ENCODE measurements at regions not wholly inside any gene's neighbourhood (a gene's known extent, or its start where the extent isn't known, plus 50 kb on each side); places are given as distances from the start of the nearest gene placed in this dataset.

GRCh38 chr6:40328386-40328985 is 258.7 kb downstream of the LRFN2 start:
- Histone ChIP-seq H3K4me2 (ENCODE audit: low read length) (no peak overlapping the region), H3K9ac (no peak overlapping the region), H3K79me2 (no peaks in the 10 kb centered on the region), H3K9me3 (ENCODE audit: control insufficient read depth, low read length) (no peaks in the 10 kb centered on the region), H3K4me1 (no peaks in the 10 kb centered on the region), H3K27me3 (ENCODE audit: control insufficient read depth, insufficient read depth, low read length) (no peaks in the 10 kb centered on the region), H3K4me3 (ENCODE audit: low read depth, low read length) (no peak overlapping the region), H2AFZ (no peak overlapping the region), H3K27ac (no peak overlapping the region), H3K36me3 (ENCODE audit: control insufficient read depth, insufficient read depth, low read length) (no peaks in the 10 kb centered on the region)
- peak; percentile 94 for TF ChIP-seq CTCF (IDR thresholded peaks at IDR 0.05)

- Histone ChIP-seq H3K4me2 (ENCODE audit: low read length) (no peak overlapping the region), H3K9me3 (ENCODE audit: control insufficient read depth, low read length) (no peaks in the 10 kb centered on the region), H3K4me3 (ENCODE audit: low read depth, low read length) (no peak overlapping the region), H3K27ac (no peak overlapping the region), H3K27me3 (ENCODE audit: control insufficient read depth, insufficient read depth, low read length) (no peaks in the 10 kb centered on the region), H2AFZ (no peak overlapping the region), H3K9ac (no peak overlapping the region), H3K36me3 (ENCODE audit: control insufficient read depth, insufficient read depth, low read length) (no peaks in the 10 kb centered on the region), H3K4me1 (no peaks in the 10 kb centered on the region), H3K79me2 (no peaks in the 10 kb centered on the region)
- no peak for TF ChIP-seq CTCF (IDR thresholded peaks at IDR 0.05)
Measured at GRCh38 chr6:40326714-40327421, 260.3 kb downstream of the LRFN2 start.

- no peaks in the 10 kb centered on the region for H3K27me3 ChIP-seq (ENCODE audit: control insufficient read depth, insufficient read depth, low read length)
- H3K9me3 ChIP-seq (ENCODE audit: control insufficient read depth, low read length) = no peaks in the 10 kb centered on the region
- TF ChIP-seq CTCF (IDR thresholded peaks at IDR 0.05) = no peak
- no peak overlapping the region for H3K4me2 ChIP-seq (ENCODE audit: low read length)
- H3K79me2 ChIP-seq = no peaks in the 10 kb centered on the region
- no peak overlapping the region for H3K27ac ChIP-seq
- no peak overlapping the region for H3K4me3 ChIP-seq (ENCODE audit: low read depth, low read length)
- no peak overlapping the region for H3K9ac ChIP-seq
- no peak overlapping the region for H2AFZ ChIP-seq
- no peaks in the 10 kb centered on the region for H3K4me1 ChIP-seq
- no peaks in the 10 kb centered on the region for H3K36me3 ChIP-seq (ENCODE audit: control insufficient read depth, insufficient read depth, low read length)
Measured at GRCh38 chr6:40325791-40326190, 261.4 kb downstream of the LRFN2 start.

- H3K4me2 ChIP-seq (ENCODE audit: low read length) = no peak overlapping the region
- no peak overlapping the region for H3K27ac ChIP-seq
- no peaks in the 10 kb centered on the region for H3K27me3 ChIP-seq (ENCODE audit: control insufficient read depth, insufficient read depth, low read length)
- no peaks in the 10 kb centered on the region for H3K4me1 ChIP-seq
- H3K79me2 ChIP-seq = no peaks in the 10 kb centered on the region
- H3K4me3 ChIP-seq (ENCODE audit: low read depth, low read length) = no peak overlapping the region
- no peaks in the 10 kb centered on the region for H3K9me3 ChIP-seq (ENCODE audit: control insufficient read depth, low read length)
- H3K36me3 ChIP-seq (ENCODE audit: control insufficient read depth, insufficient read depth, low read length) = no peaks in the 10 kb centered on the region
- H2AFZ ChIP-seq = no peak overlapping the region
- no peak overlapping the region for H3K9ac ChIP-seq
- TF ChIP-seq CTCF (IDR thresholded peaks at IDR 0.05) = no peak
Measured at GRCh38 chr6:40325041-40325440, 262.1 kb downstream of the LRFN2 start.

Data from parathyroid adenoma (tissue), 2 donors.